ENCODE measurements at regions not wholly inside any gene's neighbourhood (a gene's known extent, or its start where the extent isn't known, plus 50 kb on each side); places are given as distances from the start of the nearest gene placed in this dataset.

- Histone ChIP-seq H3K4me1 (replicated peaks in 1 of 4; ENCODE audit: control insufficient read depth in 3 of 4, insufficient read depth in 4 of 4, low read length in 3 of 4) (no peaks in the 10 kb centered on the region), H4K20me1 (replicated peaks in 1 of 2; ENCODE audit: control insufficient read depth in 1 of 2, insufficient read depth in 2 of 2, low read length in 2 of 2) (no peaks in the 10 kb centered on the region), H2AFZ (ENCODE audit: low read length) (no peak overlapping the region), H3K23ac (ENCODE audit: insufficient read length) (no peak overlapping the region), H3K9me3 (ENCODE audit: insufficient read depth in 2 of 2, low read depth in 1 of 2, low read length in 1 of 2) (no peaks in the 10 kb centered on the region), H3K4me2 (ENCODE audit: insufficient read depth in 1 of 2, low read depth in 2 of 2, low read length in 2 of 2) (no peak overlapping the region), H3K23me2 (ENCODE audit: low read depth, low read length) (no peaks in the 10 kb centered on the region), H3K18ac (ENCODE audit: extremely low read depth, low read length) (no peak overlapping the region), H4K91ac (replicated peaks; ENCODE audit: insufficient read length, low read length) (no peak overlapping the region), H2BK12ac (ENCODE audit: low read depth, low read length) (no peak overlapping the region), H3K79me2 (ENCODE audit: control insufficient read depth in 1 of 2, insufficient read depth in 2 of 2, low read length in 2 of 2) (no peaks in the 10 kb centered on the region), H2BK20ac (ENCODE audit: low read length) (no peak overlapping the region), H2BK15ac (ENCODE audit: low read length) (no peak overlapping the region), H3K9ac (replicated peaks in 1 of 4; ENCODE audit: extremely low read depth in 1 of 4, low read depth in 3 of 4, low read length in 3 of 4) (no peak overlapping the region), H3K27ac (ENCODE audit: low read depth, low read length) (no peak overlapping the region), H3K4me3 (ENCODE audit: extremely low read depth in 1 of 4, insufficient read depth in 2 of 4, low read depth in 3 of 4, low read length in 4 of 4) (no peak overlapping the region), H4K8ac (ENCODE audit: extremely low read depth, insufficient read depth, low read length) (no peak overlapping the region), H3K14ac (ENCODE audit: insufficient read length) (no peak overlapping the region), H2BK5ac (ENCODE audit: low read depth, low read length) (no peak overlapping the region), H3K36me3 (ENCODE audit: control insufficient read depth in 2 of 4, insufficient read depth in 4 of 4, low read length in 3 of 4) (no peaks in the 10 kb centered on the region), H3K56ac (replicated peaks; ENCODE audit: insufficient read length, low read depth, low read length) (no peak overlapping the region), H2AK5ac (ENCODE audit: low read depth, low read length) (no peak overlapping the region), H3K27me3 (replicated peaks in 1 of 4; ENCODE audit: control insufficient read depth in 3 of 4, extremely low read depth in 1 of 4, insufficient read depth in 3 of 4, low read length in 3 of 4) (no peaks in the 10 kb centered on the region), H4K5ac (ENCODE audit: insufficient read length, low read depth, low read length) (no peak overlapping the region), H3K79me1 (ENCODE audit: low read depth, low read length) (no peaks in the 10 kb centered on the region), H3K4ac (replicated peaks; ENCODE audit: insufficient read length, low read depth, low read length) (no peak overlapping the region), H2BK120ac (replicated peaks; ENCODE audit: low read depth, low read length) (no peak overlapping the region)
- FAIRE-seq (no peak), DNase-seq (ENCODE audit: low read depth in 1 of 2, low spot score in 2 of 2) (no peak)
- WGBS, 2 experiments (ENCODE audit: extremely low coverage in 1 of 2, insufficient coverage in 1 of 2, insufficient read length in 1 of 2, insufficient replicate concordance in 2 of 2, low coverage in 1 of 2, low lambda C conversion rate in 2 of 2, missing lambda C conversion rate in 1 of 2): 100% methylated on average over 2 of the region's 2 CpGs; no CpG with 5 or more reads in 1 of the 2 experiments
- ChIA-PET POLR2A (ENCODE audit: partially characterized antibody) (no interaction called here), CTCF (ENCODE audit: partially characterized antibody) (no interaction called here)
- no peak for TF ChIP-seq CHD7 (IDR thresholded peaks at IDR 0.05; ENCODE audit: insufficient replicate concordance, low read length)
Observed at GRCh38 chr13:105262579-105262978, 1272.9 kb downstream of the EFNB2 start.
